ENCODE measurements at regions not wholly inside any gene's neighbourhood (a gene's known extent, or its start where the extent isn't known, plus 50 kb on each side); places are given as distances from the start of the nearest gene placed in this dataset.
"Not testable (repeated sequence)": the region's sequence is repeated elsewhere in the genome, so short reads cannot be mapped to it uniquely, and the experiment has no call there.

GRCh38 chr15:63434576-63435186 is 53.0 kb upstream of the CA12 start:
- DNase-seq: no peak

GRCh38 chr15:63435204-63435820 is 53.7 kb upstream of the CA12 start:
- DNase-seq: no peak

- DNase-seq: no peak
These were observed 54.7 kb upstream of the CA12 start for GRCh38 chr15:63436341-63436740.

GRCh38 chr15:63436872-63437375 is 55.3 kb upstream of the CA12 start:
- peak; percentile 73 for DNase-seq

GRCh38 chr15:63439536-63440264 is 58.1 kb upstream of the CA12 start:
- no peak for DNase-seq

- DNase-seq: no peak
These were observed 58.6 kb upstream of the CA12 start for GRCh38 chr15:63440265-63440648.

- DNase-seq: no peak
These were observed 59.1 kb upstream of the CA12 start for GRCh38 chr15:63440756-63441155.

GRCh38 chr15:63441266-63441665 is 59.6 kb upstream of the CA12 start:
- DNase-seq: no peak

- no peak for DNase-seq
These were observed 60.4 kb upstream of the CA12 start for GRCh38 chr15:63442080-63442479.

- no peak for DNase-seq
These were observed 59.8 kb upstream of the USP3 start for GRCh38 chr15:63444611-63445010.

GRCh38 chr15:63446255-63446654 is 58.1 kb upstream of the USP3 start:
- no peak for DNase-seq

GRCh38 chr15:63447017-63447676 is 57.2 kb upstream of the USP3 start:
- no peak for DNase-seq

- DNase-seq: no peak
These were observed 56.1 kb upstream of the USP3 start for GRCh38 chr15:63448266-63448665.

- not testable (repeated sequence) for DNase-seq
These were observed 55.4 kb upstream of the USP3 start for GRCh38 chr15:63448872-63449555.

- DNase-seq: no peak
These were observed 54.7 kb upstream of the USP3 start for GRCh38 chr15:63449731-63450130.

GRCh38 chr15:63450884-63451225 is 53.5 kb upstream of the USP3 start:
- DNase-seq: no peak

GRCh38 chr15:63451671-63452315 is 52.6 kb upstream of the USP3 start:
- DNase-seq: no peak

GRCh38 chr15:63452552-63453136 is 51.7 kb upstream of the USP3 start:
- no peak for DNase-seq

- DNase-seq: no peak
These were observed 51.0 kb upstream of the USP3 start for GRCh38 chr15:63453186-63453905.

- DNase-seq: no peak
These were observed 49.7 kb upstream of the USP3 start for GRCh38 chr15:63454503-63455211.
